ENCODE measurements at regions not wholly inside any gene's neighbourhood (a gene's known extent, or its start where the extent isn't known, plus 50 kb on each side); places are given as distances from the start of the nearest gene placed in this dataset.

DNA sequence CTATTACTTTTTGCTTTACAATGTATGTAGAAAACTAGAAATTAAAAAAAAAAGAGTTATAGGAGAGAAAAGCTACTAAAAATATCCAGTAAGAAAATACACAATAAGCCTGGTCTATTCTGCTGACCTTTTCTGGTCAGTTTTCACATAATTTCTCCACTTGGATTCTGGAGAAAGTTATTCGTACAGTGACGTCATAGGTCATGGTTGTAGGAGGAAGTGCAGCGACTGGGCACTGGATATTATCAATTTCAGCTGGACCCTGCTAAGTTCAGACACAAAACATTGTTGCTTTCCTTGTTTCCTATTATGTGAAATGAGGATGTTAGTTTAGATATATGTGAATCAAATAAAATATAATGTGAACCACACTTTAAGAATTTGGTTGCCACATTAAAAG is 201.2 kb downstream of the MTRR start (continued):
- TF ChIP-seq, protein P1, sequence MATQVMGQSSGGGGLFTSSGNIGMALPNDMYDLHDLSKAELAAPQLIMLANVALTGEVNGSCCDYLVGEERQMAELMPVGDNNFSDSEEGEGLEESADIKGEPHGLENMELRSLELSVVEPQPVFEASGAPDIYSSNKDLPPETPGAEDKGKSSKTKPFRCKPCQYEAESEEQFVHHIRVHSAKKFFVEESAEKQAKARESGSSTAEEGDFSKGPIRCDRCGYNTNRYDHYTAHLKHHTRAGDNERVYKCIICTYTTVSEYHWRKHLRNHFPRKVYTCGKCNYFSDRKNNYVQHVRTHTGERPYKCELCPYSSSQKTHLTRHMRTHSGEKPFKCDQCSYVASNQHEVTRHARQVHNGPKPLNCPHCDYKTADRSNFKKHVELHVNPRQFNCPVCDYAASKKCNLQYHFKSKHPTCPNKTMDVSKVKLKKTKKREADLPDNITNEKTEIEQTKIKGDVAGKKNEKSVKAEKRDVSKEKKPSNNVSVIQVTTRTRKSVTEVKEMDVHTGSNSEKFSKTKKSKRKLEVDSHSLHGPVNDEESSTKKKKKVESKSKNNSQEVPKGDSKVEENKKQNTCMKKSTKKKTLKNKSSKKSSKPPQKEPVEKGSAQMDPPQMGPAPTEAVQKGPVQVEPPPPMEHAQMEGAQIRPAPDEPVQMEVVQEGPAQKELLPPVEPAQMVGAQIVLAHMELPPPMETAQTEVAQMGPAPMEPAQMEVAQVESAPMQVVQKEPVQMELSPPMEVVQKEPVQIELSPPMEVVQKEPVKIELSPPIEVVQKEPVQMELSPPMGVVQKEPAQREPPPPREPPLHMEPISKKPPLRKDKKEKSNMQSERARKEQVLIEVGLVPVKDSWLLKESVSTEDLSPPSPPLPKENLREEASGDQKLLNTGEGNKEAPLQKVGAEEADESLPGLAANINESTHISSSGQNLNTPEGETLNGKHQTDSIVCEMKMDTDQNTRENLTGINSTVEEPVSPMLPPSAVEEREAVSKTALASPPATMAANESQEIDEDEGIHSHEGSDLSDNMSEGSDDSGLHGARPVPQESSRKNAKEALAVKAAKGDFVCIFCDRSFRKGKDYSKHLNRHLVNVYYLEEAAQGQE (IDR thresholded peaks at IDR 0.05; ENCODE audit: low read depth, low read length): no peak
- TF ChIP-seq SUZ12 (IDR thresholded peaks at IDR 0.05; ENCODE audit: unreplicated experiment) (no peak), SIX5 (IDR thresholded peaks at IDR 0.05; ENCODE audit: low read depth, low read length, severe bottlenecking) (no peak), SPI1 (IDR thresholded peaks at IDR 0.05; ENCODE audit: borderline replicate concordance, insufficient read depth, low read depth, low read length) (no peak), PAX8 (IDR thresholded peaks at IDR 0.05) (no peak), MTA3 (IDR thresholded peaks at IDR 0.05; ENCODE audit: borderline replicate concordance, low read length) (no peak)
- TF ChIP-seq, protein P2, sequence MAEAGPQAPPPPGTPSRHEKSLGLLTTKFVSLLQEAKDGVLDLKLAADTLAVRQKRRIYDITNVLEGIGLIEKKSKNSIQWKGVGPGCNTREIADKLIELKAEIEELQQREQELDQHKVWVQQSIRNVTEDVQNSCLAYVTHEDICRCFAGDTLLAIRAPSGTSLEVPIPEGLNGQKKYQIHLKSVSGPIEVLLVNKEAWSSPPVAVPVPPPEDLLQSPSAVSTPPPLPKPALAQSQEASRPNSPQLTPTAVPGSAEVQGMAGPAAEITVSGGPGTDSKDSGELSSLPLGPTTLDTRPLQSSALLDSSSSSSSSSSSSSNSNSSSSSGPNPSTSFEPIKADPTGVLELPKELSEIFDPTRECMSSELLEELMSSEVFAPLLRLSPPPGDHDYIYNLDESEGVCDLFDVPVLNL (IDR thresholded peaks at IDR 0.05; ENCODE audit: low read depth, low read length): no peak
- TF ChIP-seq, protein P3, sequence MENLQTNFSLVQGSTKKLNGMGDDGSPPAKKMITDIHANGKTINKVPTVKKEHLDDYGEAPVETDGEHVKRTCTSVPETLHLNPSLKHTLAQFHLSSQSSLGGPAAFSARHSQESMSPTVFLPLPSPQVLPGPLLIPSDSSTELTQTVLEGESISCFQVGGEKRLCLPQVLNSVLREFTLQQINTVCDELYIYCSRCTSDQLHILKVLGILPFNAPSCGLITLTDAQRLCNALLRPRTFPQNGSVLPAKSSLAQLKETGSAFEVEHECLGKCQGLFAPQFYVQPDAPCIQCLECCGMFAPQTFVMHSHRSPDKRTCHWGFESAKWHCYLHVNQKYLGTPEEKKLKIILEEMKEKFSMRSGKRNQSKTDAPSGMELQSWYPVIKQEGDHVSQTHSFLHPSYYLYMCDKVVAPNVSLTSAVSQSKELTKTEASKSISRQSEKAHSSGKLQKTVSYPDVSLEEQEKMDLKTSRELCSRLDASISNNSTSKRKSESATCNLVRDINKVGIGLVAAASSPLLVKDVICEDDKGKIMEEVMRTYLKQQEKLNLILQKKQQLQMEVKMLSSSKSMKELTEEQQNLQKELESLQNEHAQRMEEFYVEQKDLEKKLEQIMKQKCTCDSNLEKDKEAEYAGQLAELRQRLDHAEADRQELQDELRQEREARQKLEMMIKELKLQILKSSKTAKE (IDR thresholded peaks at IDR 0.05; ENCODE audit: low read depth, poor library complexity, severe bottlenecking): no peak

All from GM12878 (cell line).